ENCODE measurements at regions not wholly inside any gene's neighbourhood (a gene's known extent, or its start where the extent isn't known, plus 50 kb on each side); places are given as distances from the start of the nearest gene placed in this dataset.

- no peaks in the 10 kb centered on the region for H3K27me3 Mint-ChIP-seq
- no peak overlapping the region for H3K27ac Mint-ChIP-seq
- ATAC-seq (ENCODE audit: poor library complexity) (no peak), DNase-seq (no peak)
- no peaks in the 10 kb centered on the region for H3K36me3 ChIP-seq (ENCODE audit: insufficient read depth, low read length)
- no peak overlapping the region for H3K4me3 Mint-ChIP-seq
- H3K4me1 ChIP-seq (ENCODE audit: insufficient read depth, low read length): no peaks in the 10 kb centered on the region
- no peaks in the 10 kb centered on the region for H3K27me3 ChIP-seq (ENCODE audit: control insufficient read depth in 1 of 2, insufficient read depth in 2 of 2, low read length in 2 of 2)
- no peaks in the 10 kb centered on the region for H3K4me1 Mint-ChIP-seq (ENCODE audit: low read depth)
- H3K4me3 ChIP-seq (ENCODE audit: low read length): no peak overlapping the region
- no peak overlapping the region for H3K27ac ChIP-seq (ENCODE audit: low read depth in 1 of 2, low read length in 2 of 2)
- H3K36me3 Mint-ChIP-seq (ENCODE audit: low read depth): no peaks in the 10 kb centered on the region
- ChIA-PET CTCF (no interaction called here), POLR2A (no interaction called here)
- TF ChIP-seq, protein P1, sequence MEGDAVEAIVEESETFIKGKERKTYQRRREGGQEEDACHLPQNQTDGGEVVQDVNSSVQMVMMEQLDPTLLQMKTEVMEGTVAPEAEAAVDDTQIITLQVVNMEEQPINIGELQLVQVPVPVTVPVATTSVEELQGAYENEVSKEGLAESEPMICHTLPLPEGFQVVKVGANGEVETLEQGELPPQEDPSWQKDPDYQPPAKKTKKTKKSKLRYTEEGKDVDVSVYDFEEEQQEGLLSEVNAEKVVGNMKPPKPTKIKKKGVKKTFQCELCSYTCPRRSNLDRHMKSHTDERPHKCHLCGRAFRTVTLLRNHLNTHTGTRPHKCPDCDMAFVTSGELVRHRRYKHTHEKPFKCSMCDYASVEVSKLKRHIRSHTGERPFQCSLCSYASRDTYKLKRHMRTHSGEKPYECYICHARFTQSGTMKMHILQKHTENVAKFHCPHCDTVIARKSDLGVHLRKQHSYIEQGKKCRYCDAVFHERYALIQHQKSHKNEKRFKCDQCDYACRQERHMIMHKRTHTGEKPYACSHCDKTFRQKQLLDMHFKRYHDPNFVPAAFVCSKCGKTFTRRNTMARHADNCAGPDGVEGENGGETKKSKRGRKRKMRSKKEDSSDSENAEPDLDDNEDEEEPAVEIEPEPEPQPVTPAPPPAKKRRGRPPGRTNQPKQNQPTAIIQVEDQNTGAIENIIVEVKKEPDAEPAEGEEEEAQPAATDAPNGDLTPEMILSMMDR (IDR thresholded peaks at IDR 0.05): no peak
- intact Hi-C loops (cut with DNase I, micrococcal nuclease): no loop called here
- H3K9me3 ChIP-seq (ENCODE audit: control insufficient read depth in 1 of 2, insufficient read depth in 1 of 2, low read length in 2 of 2): no peaks in the 10 kb centered on the region
- H3K9me3 Mint-ChIP-seq: no peaks in the 10 kb centered on the region
Measured at GRCh38 chr3:144629381-144629780, 657.8 kb downstream of the DIPK2A start.

- H3K4me1 Mint-ChIP-seq (ENCODE audit: low read depth): no peaks in the 10 kb centered on the region
- Histone ChIP-seq H3K4me3 (ENCODE audit: low read length) (no peak overlapping the region), H3K4me1 (ENCODE audit: insufficient read depth, low read length) (no peaks in the 10 kb centered on the region), H3K36me3 (ENCODE audit: insufficient read depth, low read length) (no peaks in the 10 kb centered on the region), H3K27ac (ENCODE audit: low read depth in 1 of 2, low read length in 2 of 2) (no peak overlapping the region), H3K27me3 (ENCODE audit: control insufficient read depth in 1 of 2, insufficient read depth in 2 of 2, low read length in 2 of 2) (no peaks in the 10 kb centered on the region), H3K9me3 (ENCODE audit: control insufficient read depth in 1 of 2, insufficient read depth in 1 of 2, low read length in 2 of 2) (no peaks in the 10 kb centered on the region)
- H3K27ac Mint-ChIP-seq: no peak overlapping the region
- ChIA-PET POLR2A (no interaction called here), CTCF (no interaction called here)
- no peaks in the 10 kb centered on the region for H3K36me3 Mint-ChIP-seq (ENCODE audit: low read depth)
- H3K9me3 Mint-ChIP-seq: no peaks in the 10 kb centered on the region
- no peak for DNase-seq
- no peak overlapping the region for H3K4me3 Mint-ChIP-seq
- TF ChIP-seq, protein P1 (IDR thresholded peaks at IDR 0.05): no peak
- H3K27me3 Mint-ChIP-seq: no peaks in the 10 kb centered on the region
- intact Hi-C loops (cut with DNase I, micrococcal nuclease): no loop called here
- no peak for ATAC-seq (ENCODE audit: poor library complexity)
Measured at GRCh38 chr3:144636833-144637232, 665.2 kb downstream of the DIPK2A start.

- intact Hi-C loops (cut with DNase I, micrococcal nuclease): no loop called here
- ChIA-PET CTCF (no interaction called here), POLR2A (no interaction called here)
- TF ChIP-seq, protein P1 (IDR thresholded peaks at IDR 0.05): no peak
- DNase-seq (no peak), ATAC-seq (ENCODE audit: poor library complexity) (no peak)
- H3K27me3 Mint-ChIP-seq: no peaks in the 10 kb centered on the region
- no peak overlapping the region for H3K4me3 Mint-ChIP-seq
- no peaks in the 10 kb centered on the region for H3K27me3 ChIP-seq (ENCODE audit: control insufficient read depth in 1 of 2, insufficient read depth in 2 of 2, low read length in 2 of 2)
- no peaks in the 10 kb centered on the region for H3K4me1 Mint-ChIP-seq (ENCODE audit: low read depth)
- no peaks in the 10 kb centered on the region for H3K9me3 ChIP-seq (ENCODE audit: control insufficient read depth in 1 of 2, insufficient read depth in 1 of 2, low read length in 2 of 2)
- no peaks in the 10 kb centered on the region for H3K36me3 ChIP-seq (ENCODE audit: insufficient read depth, low read length)
- peaks cover 2% of the 10 kb centered on the region for H3K9me3 Mint-ChIP-seq
- no peak overlapping the region for H3K27ac ChIP-seq (ENCODE audit: low read depth in 1 of 2, low read length in 2 of 2)
- no peak overlapping the region for H3K4me3 ChIP-seq (ENCODE audit: low read length)
- H3K36me3 Mint-ChIP-seq (ENCODE audit: low read depth): no peaks in the 10 kb centered on the region
- H3K4me1 ChIP-seq (ENCODE audit: insufficient read depth, low read length): no peaks in the 10 kb centered on the region
- no peak overlapping the region for H3K27ac Mint-ChIP-seq
Measured at GRCh38 chr3:144638009-144638408, 666.4 kb downstream of the DIPK2A start.
